Midbrain (tissue), 1 donor: ENCODE measurements at regions not wholly inside any gene's neighbourhood (a gene's known extent, or its start where the extent isn't known, plus 50 kb on each side); places are given as distances from the start of the nearest gene placed in this dataset.

Source experiments
- DNase-seq: peaks from one replicate; lab custom pipeline; 2025; lab: John Stamatoyannopoulos, UW

GRCh38 chr7:32177232-32177631, 107.0 kb upstream of the PDE1C start:
- DNase-seq, result no peak

GRCh38 chr7:32175099-32175498, 104.9 kb upstream of the PDE1C start:
- DNase-seq, result no peak

- no peak for DNase-seq
Measured at GRCh38 chr7:32171248-32171647, 101.0 kb upstream of the PDE1C start.

- DNase-seq, result no peak
Measured at GRCh38 chr7:32170838-32171237, 100.6 kb upstream of the PDE1C start.

- DNase-seq, result no peak
Measured at GRCh38 chr7:32169228-32169627, 99.0 kb upstream of the PDE1C start.

- no peak for DNase-seq
Measured at GRCh38 chr7:32167815-32168214, 97.6 kb upstream of the PDE1C start.

DNA sequence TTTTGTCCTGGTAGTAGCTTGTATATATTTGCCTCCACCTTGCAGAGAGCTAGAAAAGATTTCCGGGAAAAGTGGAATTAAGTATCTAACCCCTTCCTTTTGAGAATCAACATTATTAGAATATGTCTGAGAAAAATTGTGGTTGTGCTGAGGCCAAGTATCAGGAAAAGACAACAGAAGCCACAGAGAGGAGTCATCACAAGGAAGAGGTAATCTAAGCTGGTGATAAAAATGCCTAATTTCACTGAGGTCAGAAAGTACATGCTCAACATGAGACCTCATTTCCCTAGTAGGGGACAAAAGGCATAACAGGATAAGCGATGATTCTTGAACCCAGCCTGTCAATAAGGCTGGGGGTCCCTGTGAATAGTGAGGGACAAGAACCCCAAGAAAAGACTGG, 97.0 kb upstream of the PDE1C start:
- DNase-seq, result no peak

GRCh38 chr7:32164341-32164996, 94.3 kb upstream of the PDE1C start:
- DNase-seq, result peak; percentile 43

GRCh38 chr7:32163896-32164295, 93.7 kb upstream of the PDE1C start:
- no peak for DNase-seq

GRCh38 chr7:32163141-32163806, 93.1 kb upstream of the PDE1C start:
- no peak for DNase-seq

DNA sequence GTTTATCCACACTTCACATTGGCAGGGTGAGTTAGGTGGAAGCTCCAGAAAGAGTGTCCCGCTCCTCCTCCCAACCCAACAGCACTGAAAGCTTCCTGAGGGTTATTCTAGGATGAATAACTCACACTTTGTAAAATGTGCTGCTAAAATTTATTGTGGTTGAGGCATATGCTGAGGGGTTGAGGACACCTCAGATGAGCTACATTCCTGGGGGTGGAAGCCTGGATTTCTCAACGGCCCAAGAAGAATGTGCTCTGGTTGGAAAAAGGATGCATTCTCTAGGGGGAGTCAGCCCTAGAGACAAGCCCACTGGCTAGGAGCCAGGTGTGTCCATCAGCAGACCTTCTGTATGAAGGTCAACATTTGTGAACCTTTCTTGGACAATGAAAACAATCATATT, 91.5 kb upstream of the PDE1C start:
- DNase-seq, result no peak

DNA sequence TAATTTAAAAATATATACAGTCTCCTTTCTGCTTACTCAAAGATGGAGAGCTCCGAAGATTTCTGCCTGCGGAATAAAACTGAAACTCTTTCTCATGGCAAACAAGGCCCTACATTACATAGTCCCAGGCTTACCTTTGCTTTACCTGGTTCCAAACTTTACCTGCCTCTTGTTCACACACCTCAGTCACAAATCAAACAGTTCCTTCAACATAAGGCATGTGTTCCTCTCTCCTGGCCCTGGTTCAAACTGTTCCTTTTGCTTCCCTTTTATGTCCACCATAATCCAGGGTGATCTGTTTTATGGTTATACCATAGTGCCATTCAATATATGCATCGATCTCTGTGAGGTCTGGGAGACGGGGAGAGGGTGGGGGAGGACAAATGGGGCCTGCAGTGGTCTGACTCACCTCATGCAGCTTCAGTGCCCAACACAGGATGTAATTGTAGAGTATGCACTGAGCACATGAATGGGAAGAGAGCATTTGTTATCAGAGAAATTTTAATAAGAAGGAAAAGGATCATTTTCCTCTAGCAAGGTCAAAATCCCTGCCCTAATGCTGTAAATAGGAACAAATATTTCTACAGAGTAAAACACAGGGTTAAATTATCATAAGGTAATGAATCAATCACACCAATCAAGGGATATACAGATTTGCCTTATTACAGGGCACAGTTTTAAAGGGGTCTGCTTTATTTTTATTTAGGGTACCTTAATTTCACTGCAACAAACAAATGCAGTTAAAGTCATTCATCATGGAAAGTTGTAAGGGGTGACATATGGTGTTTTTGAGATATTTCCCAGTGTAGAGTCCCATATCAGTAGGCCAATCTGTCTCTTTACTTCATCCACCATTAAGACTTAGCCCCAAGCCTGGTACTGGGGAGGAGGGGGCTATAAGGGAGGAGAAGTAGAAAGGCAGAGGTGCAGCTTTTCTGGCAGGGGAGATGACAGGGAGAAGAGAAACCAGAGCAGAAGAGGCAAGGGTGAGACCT, 88.8 kb upstream of the PDE1C start:
- DNase-seq, result no peak

- DNase-seq, result no peak
Measured at GRCh38 chr7:32158076-32158475, 87.9 kb upstream of the PDE1C start.

- DNase-seq, result no peak
Measured at GRCh38 chr7:32155712-32156111, 85.5 kb upstream of the PDE1C start.

DNA sequence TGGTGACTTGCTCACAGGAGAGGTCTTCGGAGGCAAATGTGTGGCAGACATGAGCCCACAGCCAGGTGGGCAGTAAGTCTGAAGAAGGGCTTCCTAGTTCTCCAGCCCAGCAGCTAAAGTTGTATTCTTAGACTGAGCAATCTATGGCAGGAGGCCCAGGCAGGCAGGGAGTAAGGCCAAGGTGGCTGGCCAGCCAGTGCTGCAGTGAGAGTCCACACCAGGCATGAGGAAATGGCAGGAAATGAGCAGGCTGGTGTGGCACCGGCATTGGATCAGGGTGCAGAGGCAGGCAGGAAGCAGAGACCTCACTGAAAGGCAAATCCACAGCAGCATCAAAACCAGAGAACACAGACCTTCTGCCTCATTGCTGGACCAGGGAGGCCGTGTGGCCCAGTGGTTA, 84.6 kb upstream of the PDE1C start:
- DNase-seq, result peak; percentile 8

DNA sequence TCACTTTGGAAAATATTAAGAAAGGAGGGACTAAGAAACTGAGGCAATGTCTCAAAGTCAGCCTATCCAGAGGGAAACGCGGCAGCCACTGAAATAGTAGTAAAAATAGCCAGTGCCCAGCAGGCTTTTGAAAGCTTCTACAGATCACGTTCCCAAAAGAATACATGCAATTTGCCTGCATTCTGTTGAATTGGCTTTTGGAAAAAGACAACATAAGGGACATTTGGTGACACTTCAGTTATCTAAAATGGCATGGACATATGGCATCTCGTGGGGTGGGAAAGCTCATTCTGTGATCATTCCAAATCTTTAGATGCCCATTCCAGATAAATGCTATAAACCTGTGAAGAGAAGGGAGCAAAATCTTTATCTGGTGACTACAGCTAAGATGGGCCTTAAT, 82.8 kb upstream of the PDE1C start:
- no peak for DNase-seq

DNA sequence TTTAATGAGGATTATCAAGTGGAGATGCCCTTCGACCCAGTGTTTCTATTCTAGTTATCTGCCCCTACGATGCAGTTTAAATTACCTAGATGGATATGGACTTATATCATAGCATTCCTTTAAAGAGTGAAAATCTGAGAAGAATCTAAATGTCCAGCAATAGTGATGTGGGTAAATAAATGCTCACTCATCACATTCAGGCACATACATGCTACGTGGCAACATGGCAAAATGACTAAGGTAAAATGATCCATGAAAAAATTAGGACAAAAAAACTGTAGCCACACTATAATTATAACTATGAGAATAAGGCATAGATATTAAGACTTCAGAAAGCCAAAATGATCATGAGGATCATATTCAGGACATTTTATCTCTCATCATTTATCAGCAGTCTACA, 82.4 kb upstream of the PDE1C start:
- no peak for DNase-seq

DNA sequence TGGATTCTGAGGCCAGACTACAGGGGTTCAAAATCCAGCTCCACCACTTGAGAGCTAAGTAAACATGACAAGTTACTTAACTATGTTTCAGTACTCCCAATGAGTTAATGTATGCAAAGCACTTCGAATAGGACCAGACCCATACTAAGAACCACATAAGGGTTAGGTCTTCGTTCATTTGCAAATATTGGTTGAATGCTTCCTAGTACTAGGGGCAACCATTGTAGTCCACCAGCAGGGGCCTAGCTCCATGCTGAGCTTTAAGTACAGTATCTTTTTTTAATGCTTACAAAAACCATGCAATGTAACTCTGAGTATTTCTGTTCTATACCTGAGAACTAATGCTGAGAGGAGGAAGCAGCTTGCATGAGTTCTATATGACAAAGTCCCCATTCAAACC, 80.4 kb upstream of the PDE1C start:
- no peak for DNase-seq

GRCh38 chr7:32150039-32150438, 79.8 kb upstream of the PDE1C start:
- no peak for DNase-seq

DNA sequence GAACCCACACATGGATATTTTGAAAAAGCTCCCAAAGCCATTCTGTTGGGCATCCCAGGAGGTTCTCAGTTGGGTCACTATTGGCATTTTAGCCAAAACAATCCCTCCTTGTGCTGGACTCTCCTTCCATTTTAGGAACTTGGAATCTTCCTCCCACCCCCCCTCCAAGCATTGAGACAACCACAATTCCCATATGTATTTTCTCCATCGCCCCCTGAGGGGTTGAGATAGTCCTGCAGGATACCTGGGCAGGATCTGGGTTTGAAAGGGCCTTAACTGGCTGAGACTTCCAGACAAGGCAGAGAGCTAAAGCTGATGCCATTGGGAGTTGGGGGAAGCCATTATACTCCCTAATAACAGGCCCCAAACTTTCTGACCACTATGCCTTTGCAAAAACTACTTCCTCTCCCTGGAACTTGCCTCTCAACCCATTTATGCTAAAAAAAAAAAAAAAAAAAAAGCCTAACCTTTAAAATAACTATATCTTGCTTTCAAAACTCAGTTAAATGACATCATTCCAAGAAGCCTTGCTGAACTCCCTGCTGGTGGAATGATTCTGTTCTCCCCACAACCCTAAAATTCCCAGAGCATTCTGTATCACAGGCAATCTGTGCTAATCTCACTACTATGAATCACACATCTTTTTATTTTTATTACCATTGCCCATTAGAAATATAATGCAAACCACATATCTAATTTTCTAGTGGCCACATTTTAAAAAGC, 77.5 kb upstream of the PDE1C start:
- DNase-seq, result no peak

- DNase-seq, result no peak
Measured at GRCh38 chr7:32145911-32146310, 75.7 kb upstream of the PDE1C start.

DNA sequence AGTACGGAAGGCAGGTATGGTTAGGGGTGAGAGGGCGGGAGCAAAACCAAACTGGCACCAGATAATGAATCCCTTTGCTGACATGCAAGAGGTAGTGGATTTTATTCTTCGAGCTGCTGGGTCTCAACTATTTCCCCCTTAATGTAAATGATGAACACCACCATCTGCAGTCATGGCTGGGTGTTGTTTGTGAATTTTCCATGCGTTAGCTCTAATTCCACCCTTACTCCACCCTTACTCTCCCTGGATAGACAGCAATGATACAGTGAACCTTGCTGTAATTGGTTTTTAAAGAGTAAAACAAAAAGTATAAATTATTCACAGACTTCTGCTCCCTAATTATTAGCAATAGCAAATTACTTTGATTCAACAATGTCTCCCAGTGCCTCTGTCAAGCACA, 74.5 kb upstream of the PDE1C start:
- DNase-seq, result no peak
